GM19328 (cell line): ENCODE measurements at regions not wholly inside any gene's neighbourhood (a gene's known extent, or its start where the extent isn't known, plus 50 kb on each side); places are given as distances from the start of the nearest gene placed in this dataset.

ENCODE experiments used
- ATAC-seq: cut with Tn5 transposase; IDR thresholded peaks from one replicate; pipeline ENCODE4 v1.9.1; 2021; ENCODE audit warnings: mild to moderate bottlenecking, moderate library complexity; ENCODE audit not compliant: unreplicated experiment

DNA sequence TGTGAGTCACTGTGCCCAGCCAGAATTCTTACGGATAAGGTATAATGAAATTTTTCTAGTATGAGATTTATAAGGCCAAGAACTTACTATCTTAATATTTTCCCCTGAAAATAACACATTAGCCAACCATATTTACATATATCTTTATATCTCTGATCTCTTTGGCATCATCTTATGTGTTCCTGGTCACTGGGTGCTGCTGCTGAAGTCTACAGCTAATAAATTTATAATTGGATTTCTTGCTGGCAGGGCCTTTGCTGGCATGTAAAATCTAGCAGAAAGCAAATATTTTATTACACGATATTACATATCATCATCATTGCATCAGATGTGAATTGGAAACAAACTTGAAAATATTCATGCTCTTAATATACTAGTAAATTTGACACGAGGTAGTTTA is 590.7 kb downstream of the ANXA1 start:
- ATAC-seq = no peak

DNA sequence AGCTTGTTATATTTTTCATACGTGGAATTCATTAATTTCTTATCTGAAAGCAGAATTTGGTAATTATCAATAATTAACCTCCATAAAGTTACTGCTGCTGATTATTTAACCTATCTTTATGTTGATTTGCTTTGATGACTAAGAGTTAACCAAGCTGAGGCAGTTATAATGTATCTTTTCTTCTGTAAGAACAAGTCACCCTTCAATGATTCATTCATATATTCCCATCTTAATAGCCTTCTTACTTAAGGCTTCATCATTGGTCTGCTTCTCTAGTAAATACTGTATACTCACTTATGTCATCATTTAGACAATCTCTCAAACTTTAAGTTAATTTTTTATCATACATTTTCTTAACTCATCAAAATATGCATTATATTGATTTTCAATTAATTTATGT is 592.2 kb downstream of the ANXA1 start:
- ATAC-seq = no peak

DNA sequence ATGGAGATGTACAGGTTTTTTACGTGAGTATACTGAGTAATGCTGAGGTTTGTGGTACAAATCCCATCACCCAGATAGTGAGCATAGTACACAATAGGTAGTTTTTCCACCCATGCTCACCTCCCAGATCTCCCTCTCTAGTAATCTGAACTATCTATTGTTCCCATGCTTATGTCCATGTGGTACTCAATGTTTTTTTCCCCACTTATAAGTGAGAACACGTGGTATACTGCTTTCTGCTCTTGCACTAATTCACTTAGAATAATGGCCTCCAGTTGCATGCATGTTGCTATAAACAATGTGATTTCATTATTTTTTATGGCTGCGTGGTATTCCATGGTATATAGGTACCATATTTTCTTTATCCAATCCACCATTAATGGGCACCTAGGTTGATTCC is 593.9 kb downstream of the ANXA1 start:
- ATAC-seq = no peak

DNA sequence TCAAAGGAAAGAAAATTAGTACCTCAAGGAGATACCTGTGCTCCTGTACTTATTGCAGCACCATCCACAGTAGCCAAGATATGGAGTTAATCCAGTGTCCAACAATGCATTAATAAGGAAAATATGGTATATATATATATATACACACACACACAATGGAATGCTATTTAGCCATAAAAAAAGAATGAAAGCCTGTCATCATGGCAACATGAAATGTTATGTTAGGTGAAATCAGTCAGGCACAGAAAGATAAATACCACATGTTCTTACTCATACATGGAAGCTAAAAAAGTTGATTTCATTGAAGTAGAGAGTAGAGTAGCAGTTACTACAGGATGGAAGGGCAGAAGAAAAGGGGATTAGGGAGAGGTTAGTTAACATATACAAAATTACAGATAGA is 601.5 kb downstream of the ANXA1 start:
- no peak for ATAC-seq

DNA sequence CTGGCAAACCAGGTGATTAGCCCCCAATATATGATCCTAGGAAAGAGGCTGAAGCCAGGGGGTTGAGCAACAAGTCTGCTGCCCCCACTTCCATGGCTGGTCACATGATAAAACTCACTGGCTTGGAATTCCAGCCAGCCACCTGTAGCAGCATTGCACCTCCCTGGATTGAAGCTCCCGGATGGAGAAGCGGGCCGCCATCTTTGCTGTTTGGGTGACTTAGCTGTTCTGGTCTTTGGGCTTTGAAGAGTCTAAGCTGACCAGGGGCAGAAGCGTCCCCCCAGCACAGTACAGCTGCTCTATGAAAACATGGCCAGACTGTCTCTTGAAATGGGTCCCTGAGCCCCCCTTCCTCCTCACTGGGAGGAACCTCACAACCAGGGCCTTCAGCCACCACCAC is 610.2 kb downstream of the ANXA1 start:
- no peak for ATAC-seq

GRCh38 chr9:73773896-73774295 is 622.2 kb downstream of the ANXA1 start:
- ATAC-seq = no peak

DNA sequence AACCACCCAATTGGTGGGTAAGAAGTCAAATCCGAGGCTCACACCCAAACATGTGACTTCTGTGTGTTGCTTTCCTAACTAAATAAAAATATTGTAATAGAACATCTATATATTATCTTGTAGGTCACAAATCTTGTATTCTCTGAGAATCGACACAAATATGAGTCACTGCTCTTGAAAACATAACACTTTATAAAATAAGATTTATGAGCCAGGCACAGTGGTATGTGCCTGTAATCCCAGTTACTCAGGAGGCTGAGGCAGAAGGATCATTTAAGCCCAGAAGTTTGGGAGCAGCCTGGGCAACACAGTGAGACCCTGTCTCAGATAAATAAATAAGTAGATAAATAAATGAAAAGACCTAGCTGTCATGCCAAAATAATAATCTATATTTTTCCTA is 624.1 kb downstream of the ANXA1 start:
- no peak for ATAC-seq

- ATAC-seq = no peak
Measured at GRCh38 chr9:73780916-73781315, 629.3 kb downstream of the ANXA1 start.

GRCh38 chr9:73782166-73782565 is 630.5 kb downstream of the ANXA1 start:
- ATAC-seq = no peak

- no peak for ATAC-seq
Measured at GRCh38 chr9:73799446-73799845, 647.8 kb downstream of the ANXA1 start.

DNA sequence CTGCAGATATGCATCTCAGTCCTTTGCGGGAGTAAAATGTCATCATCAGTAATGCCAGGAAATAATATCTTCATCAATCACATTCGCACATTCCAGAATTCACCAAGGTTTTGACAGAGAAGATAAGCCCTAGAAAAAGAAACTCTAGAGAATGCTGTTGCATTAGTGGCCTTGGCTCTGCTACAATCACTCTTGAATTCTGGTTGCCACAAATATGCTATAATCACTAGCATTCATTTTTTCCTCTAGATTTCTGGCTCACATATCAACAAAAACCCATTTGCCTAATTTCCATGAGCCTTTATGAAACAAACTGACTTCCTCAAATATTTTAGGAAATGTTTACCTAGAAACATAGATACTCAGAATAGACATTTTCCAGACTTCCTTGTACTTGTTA is 653.4 kb downstream of the ANXA1 start:
- ATAC-seq = no peak

DNA sequence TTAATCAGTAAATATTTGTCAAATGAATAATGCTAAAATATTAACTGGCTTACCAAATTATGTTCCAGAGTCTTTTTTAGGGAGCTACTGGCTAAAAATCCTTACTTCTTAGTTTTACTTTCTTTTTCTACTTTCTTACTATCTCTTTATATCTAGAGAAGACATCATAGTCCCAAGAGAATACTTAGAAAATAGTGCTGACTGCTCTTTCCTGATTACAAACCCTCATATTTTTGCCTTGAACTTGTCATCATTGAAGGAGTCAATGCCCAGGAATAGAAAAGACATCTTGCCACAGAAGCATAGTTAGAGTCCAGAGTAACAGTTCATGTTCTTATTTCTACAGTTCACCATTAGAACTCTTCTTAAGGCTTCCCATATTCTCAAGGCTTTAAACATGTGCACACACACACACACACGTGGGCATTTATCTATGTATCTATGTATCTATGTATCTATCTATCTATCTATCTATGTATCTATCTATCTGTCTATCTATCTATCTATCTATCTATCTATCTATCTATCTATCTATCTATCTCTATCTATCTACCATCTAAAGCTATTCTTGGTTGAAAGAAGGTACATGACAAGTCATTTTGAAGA is 654.3 kb downstream of the ANXA1 start:
- no peak for ATAC-seq

GRCh38 chr9:73806876-73807275 is 655.2 kb downstream of the ANXA1 start:
- no peak for ATAC-seq

- ATAC-seq = no peak
Measured at GRCh38 chr9:73807952-73808351, 656.3 kb downstream of the ANXA1 start.

DNA sequence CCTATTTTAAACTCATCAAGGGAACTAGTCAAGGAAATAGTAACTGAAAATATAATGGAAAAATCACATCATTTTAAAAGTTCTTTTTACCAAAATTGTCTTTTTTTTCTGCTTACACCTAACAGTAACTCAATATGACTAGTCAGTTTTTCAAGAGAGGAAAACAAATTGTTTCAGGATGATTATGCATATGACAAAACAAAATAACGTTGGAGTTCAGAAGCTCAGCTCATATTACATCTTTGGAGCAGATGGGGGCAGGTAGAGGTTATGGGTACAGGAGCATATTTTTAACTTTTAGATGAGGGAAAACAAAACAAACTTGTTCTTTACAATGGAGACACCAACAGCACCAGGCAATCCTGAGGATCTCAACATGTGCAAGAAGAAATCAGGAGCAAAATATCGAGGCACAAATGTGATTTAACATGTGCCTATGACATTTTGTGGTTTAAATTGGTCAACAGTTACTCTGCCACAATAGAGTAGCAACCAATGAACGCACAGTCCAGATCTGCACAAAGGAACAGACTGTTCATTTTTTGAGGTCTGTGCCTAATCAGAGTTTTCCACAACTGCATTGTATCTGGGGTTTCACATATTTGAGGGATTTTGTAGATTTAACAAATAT is 659.0 kb downstream of the ANXA1 start:
- no peak for ATAC-seq

DNA sequence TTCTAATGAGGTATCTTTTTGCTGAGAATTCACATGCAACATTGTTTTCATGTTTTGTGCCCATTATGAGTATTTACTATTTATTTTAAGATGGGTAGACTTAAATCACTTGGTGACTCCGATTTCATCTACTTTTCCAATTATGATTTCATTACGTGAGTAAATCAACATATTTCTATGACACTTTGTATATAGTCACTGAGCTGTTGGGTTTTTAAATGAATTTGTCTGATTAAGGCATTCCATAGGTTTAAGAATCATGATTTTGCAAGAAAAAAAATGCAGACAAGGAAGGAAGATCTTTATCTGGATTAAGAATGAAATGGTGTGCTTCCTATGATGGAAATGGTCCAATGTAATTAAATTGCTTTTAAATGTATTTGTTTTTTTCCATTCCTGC is 661.9 kb downstream of the ANXA1 start:
- ATAC-seq = no peak

DNA sequence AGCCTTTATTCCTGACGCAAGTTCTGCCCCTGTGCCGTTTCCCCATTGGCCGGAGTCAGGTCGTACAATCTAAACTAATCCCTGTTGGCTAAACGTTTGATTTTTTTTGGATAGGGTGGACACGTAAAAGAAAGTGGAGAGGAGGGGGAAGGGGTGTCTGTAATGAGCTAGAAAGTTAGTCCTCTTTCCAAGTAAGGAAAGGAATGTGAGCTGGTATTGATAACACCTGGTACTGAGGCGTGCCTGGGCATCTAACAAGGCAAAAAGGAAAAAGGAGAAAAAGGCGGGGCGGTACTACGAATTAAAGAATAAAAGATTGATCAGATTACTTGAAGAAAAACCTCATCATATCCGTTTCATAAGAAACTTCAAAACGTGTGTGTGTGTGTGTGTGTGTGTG is 665.2 kb downstream of the ANXA1 start:
- no peak for ATAC-seq

DNA sequence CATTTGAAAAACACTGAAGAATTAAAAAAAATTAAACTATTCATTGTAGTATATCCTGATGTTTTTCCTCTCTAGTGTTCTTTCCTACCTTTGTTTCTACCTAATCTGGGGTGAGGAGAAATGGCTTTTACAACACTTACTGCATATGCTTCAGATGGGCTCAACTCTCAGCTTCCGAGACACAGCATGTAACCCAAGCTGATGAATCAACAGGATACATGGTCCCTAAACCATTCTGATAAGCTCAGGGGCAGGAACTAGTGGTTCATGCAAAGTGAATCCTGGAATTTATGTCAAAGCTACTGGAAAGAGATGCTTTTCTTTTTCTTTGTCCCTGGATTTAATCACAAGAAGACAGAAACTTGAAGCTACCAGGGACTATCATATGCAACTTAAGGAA is 672.5 kb upstream of the RORB start:
- ATAC-seq = no peak

DNA sequence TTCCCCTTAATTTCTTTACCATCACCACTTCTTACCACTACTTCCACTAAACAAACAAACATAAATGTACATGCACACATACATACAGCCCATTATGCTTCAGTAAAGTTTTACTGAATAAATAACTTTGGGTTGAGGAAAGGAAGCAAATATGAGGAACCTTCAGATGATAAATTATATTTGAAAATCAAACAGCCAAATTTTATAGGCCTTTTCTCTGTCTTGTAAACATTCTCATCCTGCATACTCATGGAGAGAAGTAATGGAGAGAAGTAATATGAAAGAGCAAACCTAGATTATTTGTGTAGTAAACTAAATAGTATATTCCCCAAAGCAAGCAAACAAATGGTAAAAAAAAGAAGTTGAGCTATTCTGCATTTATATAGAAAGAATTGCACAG is 658.3 kb upstream of the RORB start:
- ATAC-seq = no peak

DNA sequence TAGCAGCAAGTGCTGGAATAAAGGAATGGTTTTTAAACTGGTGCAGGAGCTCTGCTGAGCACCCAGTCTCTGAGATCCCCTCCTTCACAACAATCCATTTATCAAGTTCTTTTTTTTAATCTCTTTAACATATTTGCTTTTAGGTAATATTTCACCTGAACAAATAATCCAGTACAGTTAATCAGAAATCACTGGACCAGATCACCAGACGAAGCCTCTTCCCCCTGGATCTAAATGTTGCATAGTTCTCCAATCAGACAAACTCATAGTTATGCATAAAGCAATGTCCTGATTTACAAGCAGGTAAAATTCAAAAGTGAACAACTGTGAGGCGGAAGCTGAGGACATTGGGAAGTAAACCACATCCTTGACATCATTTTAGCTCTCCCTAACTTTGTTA is 657.7 kb upstream of the RORB start:
- ATAC-seq = no peak

DNA sequence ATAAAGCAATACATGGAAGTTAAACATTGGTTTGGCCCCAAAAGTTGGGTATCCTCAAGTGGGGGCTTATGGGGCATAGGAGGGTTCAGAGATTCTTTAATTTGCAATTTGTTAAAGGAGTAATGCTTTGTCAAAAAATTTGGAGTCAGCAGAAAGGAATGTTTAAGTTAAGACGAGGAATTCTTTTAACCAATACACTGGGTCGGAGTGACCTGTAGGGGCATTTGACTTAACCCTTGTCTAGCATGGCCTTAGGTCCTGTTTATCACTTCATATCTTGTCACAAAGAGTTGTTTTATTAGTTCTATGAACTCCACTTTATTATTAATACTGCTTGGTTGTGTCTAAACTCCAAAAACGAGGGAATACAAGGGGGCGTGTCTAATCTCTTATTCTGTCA is 656.1 kb upstream of the RORB start:
- no peak for ATAC-seq

DNA sequence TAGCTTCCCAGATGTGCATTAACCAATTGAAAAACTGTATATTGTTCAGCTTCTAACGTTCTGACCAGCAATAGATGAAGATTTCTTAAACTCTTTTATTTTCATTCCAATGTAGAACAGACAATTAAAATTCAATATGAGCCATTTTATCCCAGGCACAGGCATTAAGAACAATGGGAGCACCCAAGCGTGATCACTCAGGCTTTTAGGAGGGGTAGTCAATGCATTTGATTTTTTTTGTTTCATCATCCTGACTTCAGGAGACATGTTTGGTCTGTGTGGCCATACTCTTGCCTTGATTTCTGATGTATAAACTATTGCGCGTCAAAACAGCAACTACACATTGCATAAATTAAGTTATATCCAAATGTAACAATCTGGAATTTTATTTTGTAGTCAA is 653.0 kb upstream of the RORB start:
- ATAC-seq = no peak

DNA sequence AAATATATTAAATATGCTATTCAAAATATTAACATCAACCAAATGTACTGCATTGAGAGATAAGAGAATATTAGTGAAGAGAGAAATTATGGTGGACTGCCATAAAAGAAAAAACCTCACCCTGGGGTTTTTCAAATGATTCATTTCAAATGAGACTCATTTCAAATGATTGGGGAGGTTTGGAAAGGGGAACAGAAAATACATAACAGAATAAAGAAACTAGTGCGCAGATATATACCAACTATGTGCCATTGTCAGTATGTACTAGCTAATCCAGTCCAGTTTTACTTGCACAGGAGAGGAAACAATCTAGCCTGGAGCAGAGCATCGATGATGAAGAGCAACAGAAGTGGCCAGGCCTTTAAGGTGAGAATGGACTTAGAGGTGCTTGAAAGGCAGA is 651.6 kb upstream of the RORB start:
- no peak for ATAC-seq
